NCI-H82 (cell line): ENCODE measurements at regions not wholly inside any gene's neighbourhood (a gene's known extent, or its start where the extent isn't known, plus 50 kb on each side); places are given as distances from the start of the nearest gene placed in this dataset.

Experiments used
- DNase-seq: peaks from one replicate; lab custom pipeline; 2025; lab: John Stamatoyannopoulos, UW

GRCh38 chr22:44591146-44591790, 93.2 kb upstream of the RTL6 start:
- DNase-seq, result no peak

DNA sequence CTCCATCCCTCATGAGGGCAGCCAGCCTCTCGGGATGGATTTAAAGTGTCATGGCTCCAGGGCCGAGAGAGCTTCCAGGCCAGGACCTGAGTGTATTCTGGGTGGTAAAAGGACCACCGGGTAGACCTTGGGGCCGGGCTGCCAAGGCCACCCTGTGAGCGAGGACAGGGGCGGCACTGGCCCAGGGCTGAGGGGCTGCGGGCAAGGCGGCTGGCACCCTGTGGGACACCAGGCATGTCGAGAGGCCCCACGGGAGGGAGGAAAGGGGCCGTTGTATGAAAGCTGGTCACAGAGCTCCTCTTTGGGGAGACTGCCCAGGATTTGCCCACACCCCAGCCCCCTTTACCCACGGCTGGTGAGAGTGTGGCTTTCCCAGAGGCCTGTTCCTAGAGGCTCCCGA, 92.3 kb upstream of the RTL6 start:
- no peak for DNase-seq

GRCh38 chr22:44589831-44590230, 91.8 kb upstream of the RTL6 start:
- no peak for DNase-seq

- no peak for DNase-seq
These were observed 90.3 kb upstream of the RTL6 start for GRCh38 chr22:44588348-44588747.

- no peak for DNase-seq
These were observed 89.8 kb upstream of the RTL6 start for GRCh38 chr22:44587737-44588310.

GRCh38 chr22:44586999-44587736, 89.1 kb upstream of the RTL6 start:
- DNase-seq, result no peak

GRCh38 chr22:44586351-44586990, 88.4 kb upstream of the RTL6 start:
- DNase-seq, result no peak

GRCh38 chr22:44585559-44586350, 87.7 kb upstream of the RTL6 start:
- DNase-seq, result no peak

DNA sequence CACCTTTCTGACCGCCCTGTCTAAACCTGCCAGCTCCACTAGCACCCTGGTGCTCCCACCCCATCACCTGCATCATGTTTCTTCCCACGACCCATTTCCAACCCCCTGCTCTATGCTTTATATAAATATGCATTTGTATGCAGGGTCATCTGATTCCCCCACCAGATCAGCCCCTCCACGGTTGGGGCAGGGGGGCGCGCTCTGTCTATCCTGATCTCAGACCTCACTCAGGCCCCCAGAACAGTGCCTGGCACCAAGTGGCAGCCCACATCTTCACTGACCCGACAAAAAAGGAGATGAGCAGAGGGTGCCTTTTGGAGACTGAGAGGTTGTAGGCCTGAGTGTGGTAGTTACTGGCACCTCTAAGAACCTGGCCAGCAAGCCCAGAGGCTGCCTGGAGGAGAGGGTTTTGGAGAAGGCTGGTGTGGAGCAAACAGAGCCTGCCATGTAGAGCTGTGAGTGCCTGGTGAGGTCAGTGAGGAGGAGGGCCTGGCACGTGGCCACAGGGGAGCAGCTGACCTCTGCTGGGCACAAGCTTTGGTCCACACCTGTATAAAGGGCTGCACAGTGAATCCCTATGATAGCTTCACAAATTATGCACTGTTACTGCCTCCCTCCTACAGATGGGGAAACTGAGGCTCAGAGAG, 86.3 kb upstream of the RTL6 start:
- DNase-seq, result no peak

DNA sequence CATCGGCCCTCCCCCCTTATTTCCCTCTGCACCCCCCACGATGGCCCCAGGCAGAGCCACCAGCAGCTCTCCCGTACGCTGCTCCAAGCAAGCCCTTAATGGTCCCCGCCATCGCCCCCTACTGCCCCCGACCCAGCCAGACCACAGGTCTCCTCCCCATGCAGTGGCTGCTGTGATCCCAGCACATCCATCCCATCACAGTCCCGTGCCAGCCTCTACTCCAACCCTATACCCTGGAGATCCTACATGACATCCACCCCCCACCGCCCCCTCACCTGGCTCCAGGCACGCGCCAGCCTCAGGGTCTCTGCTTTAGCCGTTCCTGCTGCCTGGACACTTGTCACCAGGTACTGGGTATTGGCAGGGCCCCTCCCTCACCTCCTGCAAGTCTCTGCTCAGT, 85.8 kb upstream of the RTL6 start:
- no peak for DNase-seq

GRCh38 chr22:44583061-44583760, 85.2 kb upstream of the RTL6 start:
- DNase-seq, result no peak

- DNase-seq, result no peak
These were observed 84.0 kb upstream of the RTL6 start for GRCh38 chr22:44582016-44582415.

DNA sequence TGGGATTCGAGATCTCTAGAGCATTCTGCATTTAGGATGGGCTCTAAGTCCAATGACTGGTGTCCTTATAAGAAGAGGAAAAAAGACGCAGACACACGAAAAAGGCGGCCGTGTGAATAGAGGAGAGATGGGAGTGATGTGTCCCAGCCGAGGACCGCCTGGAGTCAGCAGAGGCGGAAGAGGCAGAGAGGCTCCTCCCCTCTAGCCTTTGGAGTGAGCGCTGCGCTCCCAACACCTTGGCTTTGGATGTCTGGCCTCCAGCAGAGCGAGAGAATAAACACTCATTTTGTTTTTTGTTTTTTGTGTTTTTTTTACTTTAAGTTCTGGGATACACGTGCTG, 83.0 kb upstream of the RTL6 start:
- DNase-seq, result no peak

DNA sequence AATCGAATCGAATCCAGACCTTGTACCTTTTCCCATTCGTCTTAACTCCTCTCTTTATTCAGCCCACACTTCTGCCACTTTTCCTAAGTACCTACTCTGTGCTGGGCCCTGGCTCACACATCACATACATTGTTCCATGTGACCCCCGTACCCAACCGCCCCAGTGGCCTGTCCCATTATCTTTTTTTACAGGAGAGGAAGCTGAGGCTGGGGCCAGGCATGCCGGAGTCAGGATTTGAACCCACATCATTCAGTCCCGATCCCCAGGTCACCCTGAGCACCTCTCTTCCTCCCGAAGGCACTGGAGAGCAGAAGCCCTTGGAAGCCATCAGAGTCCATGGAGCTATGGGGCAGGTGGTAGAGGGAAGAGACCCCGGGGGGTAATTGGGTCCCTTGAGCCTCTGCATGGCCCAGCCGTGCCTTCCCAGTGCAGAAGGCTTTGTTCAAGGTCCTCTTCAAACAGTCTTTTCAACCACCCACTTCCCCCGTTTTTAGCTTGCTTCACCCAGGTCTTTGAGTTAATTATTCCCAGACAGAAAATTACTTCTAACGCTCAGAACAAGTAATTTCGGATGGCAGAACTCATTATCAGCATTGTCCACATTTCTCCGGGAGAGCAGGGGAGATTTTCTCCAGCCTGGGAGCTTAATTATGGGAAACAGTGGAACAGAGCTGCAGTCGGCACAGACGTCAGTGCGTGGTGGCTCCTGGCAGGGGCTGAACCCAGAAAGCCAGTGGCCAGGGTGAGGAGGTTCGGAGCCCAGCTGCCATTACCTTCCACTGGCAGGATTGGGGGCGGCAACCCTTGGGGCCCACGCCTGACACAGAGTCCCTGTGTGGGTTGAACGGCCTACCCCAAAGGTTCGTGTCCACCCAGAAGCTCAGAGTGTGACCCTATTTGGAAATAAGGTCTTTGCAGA, 82.4 kb upstream of the RTL6 start:
- DNase-seq, result no peak

DNA sequence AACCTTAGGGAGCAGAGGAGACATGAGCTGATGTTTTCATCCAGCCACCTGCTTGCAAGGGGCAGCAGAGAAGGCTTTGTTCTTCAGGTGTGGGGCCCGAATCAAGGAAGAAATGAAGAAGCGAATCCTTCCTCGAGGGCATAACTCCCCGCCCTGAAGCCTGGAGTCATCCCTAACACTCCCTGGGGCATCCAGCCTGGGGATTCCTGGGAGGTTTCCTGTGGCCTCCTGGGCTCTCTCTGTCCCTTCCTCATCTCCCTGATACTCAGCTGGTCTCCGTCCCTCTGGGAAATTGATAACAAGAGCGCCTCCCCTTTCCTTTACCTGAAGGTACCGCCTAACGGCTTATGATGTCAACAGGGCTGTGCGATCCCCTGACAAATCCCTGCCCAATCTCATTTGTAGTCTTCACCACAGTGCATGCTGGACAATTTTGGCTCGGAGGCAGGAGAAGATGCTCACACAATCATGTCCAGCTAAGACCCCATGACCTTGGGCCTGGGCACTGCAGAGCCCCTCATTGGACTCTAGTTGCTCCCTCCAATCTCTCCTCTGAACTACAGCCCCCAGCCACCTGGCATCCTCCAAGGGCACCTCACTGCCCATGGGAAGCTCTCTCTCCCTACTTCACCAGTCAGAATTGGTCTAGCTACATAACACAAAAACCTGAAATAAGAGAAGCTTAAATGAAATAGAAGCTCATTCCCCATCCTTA, 80.6 kb upstream of the RTL6 start:
- no peak for DNase-seq

- DNase-seq, result no peak
These were observed 80.1 kb upstream of the RTL6 start for GRCh38 chr22:44578110-44578457.

GRCh38 chr22:44577391-44578109, 79.5 kb upstream of the RTL6 start:
- DNase-seq, result no peak

GRCh38 chr22:44576311-44577260, 78.6 kb upstream of the RTL6 start:
- no peak for DNase-seq
